C4-2B (cell line): ENCODE measurements at regions not wholly inside any gene's neighbourhood (a gene's known extent, or its start where the extent isn't known, plus 50 kb on each side); places are given as distances from the start of the nearest gene placed in this dataset.

Experiments used
- CTCF ChIP-seq: fragments of 450-650 bp; conservative IDR thresholded peaks from 2 replicates; pipeline ENCODE4 v1.5.1; 2017; ENCODE audit warnings: mild to moderate bottlenecking
- ZFX ChIP-seq: fragments of 450-650 bp; IDR thresholded peaks from 2 replicates; pipeline ENCODE4 v1.6.1; 2017

GRCh38 chr1:75991497-75992114 lies 59.4 kb upstream of the ASB17 start:
- TF ChIP-seq CTCF (peak; percentile 95), ZFX (no peak)
